ENCODE measurements at regions not wholly inside any gene's neighbourhood (a gene's known extent, or its start where the extent isn't known, plus 50 kb on each side); places are given as distances from the start of the nearest gene placed in this dataset.
"Not testable (repeated sequence)": the region's sequence is repeated elsewhere in the genome, so short reads cannot be mapped to it uniquely, and the experiment has no call there.

GRCh38 chr9:744790-745484, 96.6 kb upstream of the DMRT1 start:
- DNase-seq (ENCODE audit: low read depth in 2 of 2) = no peak

GRCh38 chr9:745761-746380, 95.6 kb upstream of the DMRT1 start:
- DNase-seq (ENCODE audit: low read depth in 2 of 2) = no peak

- DNase-seq (ENCODE audit: low read depth in 2 of 2) = no peak
These were observed 94.6 kb upstream of the DMRT1 start for GRCh38 chr9:746661-747434.

- DNase-seq (ENCODE audit: low read depth in 2 of 2) = no peak
These were observed 93.9 kb upstream of the DMRT1 start for GRCh38 chr9:747567-747966.

GRCh38 chr9:748861-749497, 92.5 kb upstream of the DMRT1 start:
- DNase-seq (ENCODE audit: low read depth in 2 of 2) = no peak

GRCh38 chr9:749716-750115, 91.8 kb upstream of the DMRT1 start:
- DNase-seq (ENCODE audit: low read depth in 2 of 2) = no peak

- DNase-seq (ENCODE audit: low read depth in 2 of 2) = no peak
These were observed 91.1 kb upstream of the DMRT1 start for GRCh38 chr9:750249-750967.

GRCh38 chr9:751137-752051, 90.1 kb upstream of the DMRT1 start:
- no peak for DNase-seq (ENCODE audit: low read depth in 2 of 2)

- no peak for DNase-seq (ENCODE audit: low read depth in 2 of 2)
These were observed 89.3 kb upstream of the DMRT1 start for GRCh38 chr9:752201-752600.

GRCh38 chr9:752681-753200, 88.8 kb upstream of the DMRT1 start:
- no peak for DNase-seq (ENCODE audit: low read depth in 2 of 2)

GRCh38 chr9:753734-754133, 87.8 kb upstream of the DMRT1 start:
- not testable (repeated sequence) for DNase-seq (ENCODE audit: low read depth in 2 of 2)

GRCh38 chr9:754150-754931, 87.2 kb upstream of the DMRT1 start:
- no peak for DNase-seq (ENCODE audit: low read depth in 2 of 2)

GRCh38 chr9:755454-756381, 85.8 kb upstream of the DMRT1 start:
- no peak for DNase-seq (ENCODE audit: low read depth in 2 of 2)

GRCh38 chr9:757246-757881, 84.1 kb upstream of the DMRT1 start:
- DNase-seq (ENCODE audit: low read depth in 2 of 2) = no peak

- DNase-seq (ENCODE audit: low read depth in 2 of 2) = no peak
These were observed 83.4 kb upstream of the DMRT1 start for GRCh38 chr9:758146-758545.

GRCh38 chr9:759541-759940, 82.0 kb upstream of the DMRT1 start:
- no peak for DNase-seq (ENCODE audit: low read depth in 2 of 2)

- DNase-seq (ENCODE audit: low read depth in 2 of 2) = no peak
These were observed 81.3 kb upstream of the DMRT1 start for GRCh38 chr9:759983-760736.
